ENCODE measurements at regions not wholly inside any gene's neighbourhood (a gene's known extent, or its start where the extent isn't known, plus 50 kb on each side); places are given as distances from the start of the nearest gene placed in this dataset.
"Not testable (repeated sequence)": the region's sequence is repeated elsewhere in the genome, so short reads cannot be mapped to it uniquely, and the experiment has no call there.

GRCh38 chr19:27744926-27745768, 1467.8 kb downstream of the UQCRFS1 start:
- no peak for DNase-seq (ENCODE audit: low read depth)

GRCh38 chr19:27742041-27742440, 1470.9 kb downstream of the UQCRFS1 start:
- no peak for DNase-seq (ENCODE audit: low read depth)

GRCh38 chr19:27741236-27741635, 1471.7 kb downstream of the UQCRFS1 start:
- no peak for DNase-seq (ENCODE audit: low read depth)

DNA sequence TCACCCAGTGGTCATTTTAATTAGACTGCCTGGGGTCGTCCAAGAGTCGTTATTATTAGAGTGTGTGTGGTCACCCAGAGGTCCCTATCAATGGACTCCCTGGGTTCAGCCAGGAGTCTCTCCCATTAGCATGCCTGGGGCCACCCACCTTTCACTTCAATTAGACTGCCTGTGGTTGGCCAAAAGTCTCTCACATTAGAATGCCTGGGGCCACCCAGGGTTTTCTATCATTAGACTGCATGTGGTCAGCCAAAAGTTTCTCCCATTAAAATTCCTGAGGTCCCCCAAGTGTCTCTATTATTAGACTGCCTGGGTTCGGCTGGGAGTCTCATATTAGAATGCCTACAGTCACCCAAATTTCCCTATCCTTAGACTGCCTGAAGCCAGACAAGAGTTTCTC, 1472.6 kb downstream of the UQCRFS1 start:
- DNase-seq (ENCODE audit: low read depth) = no peak

GRCh38 chr19:27738569-27739193, 1474.3 kb downstream of the UQCRFS1 start:
- no peak for DNase-seq (ENCODE audit: low read depth)

GRCh38 chr19:27736225-27736624, 1476.7 kb downstream of the UQCRFS1 start:
- no peak for DNase-seq (ENCODE audit: low read depth)

DNA sequence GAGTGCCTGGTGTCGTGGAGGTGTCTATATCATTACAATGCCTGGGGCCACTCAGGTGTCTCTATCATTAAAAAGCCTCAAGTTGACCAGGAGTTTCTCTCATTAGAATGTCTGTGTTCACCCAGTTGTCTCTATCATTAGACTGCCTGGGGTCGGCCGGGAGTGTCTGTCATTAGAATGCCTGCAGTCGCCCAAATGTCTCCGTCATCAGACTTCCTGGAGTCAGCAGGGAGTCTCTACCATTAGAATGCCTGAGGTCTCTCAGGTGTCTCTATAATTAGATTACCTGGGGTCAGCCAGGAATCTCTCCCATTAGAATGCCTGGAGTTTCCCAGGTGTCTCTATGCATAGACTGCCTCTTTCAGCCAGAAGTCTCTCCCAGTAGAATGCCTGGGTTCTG, 1477.6 kb downstream of the UQCRFS1 start:
- no peak for DNase-seq (ENCODE audit: low read depth)

DNA sequence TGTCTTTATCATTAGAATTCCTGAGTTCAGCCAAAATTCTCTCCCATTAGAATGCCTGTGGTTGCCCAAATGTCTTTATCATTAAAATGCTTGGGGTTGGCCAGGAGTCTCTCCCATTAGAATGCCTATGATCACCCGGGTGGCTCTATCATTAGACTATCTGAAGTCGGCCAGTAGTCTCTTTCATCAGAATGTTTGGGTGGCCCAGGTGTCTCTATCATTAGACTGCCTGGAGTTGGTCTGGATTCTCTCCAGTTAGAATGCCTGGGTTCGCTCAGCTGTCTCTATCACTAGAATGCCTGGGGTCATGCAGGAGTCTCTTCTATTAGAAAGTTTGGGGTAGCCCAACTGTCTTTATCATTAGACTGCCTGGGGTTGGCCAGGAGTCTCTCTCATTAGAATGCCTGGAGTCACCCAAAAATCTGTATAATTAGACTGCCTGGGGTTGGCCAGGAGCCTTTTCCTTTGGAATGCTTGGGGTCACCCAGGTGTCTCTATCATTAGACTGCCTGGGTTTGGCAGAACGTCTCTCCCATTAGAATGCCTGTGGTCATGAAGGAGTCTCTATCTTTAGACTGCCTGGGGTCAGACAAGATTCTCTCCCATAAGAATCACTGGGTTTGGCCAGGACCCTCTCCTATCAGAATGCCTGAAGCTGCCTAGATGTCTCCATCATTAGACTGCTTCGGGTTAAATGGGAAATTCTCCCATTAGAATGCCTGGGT, 1478.3 kb downstream of the UQCRFS1 start:
- no peak for DNase-seq (ENCODE audit: low read depth)

DNA sequence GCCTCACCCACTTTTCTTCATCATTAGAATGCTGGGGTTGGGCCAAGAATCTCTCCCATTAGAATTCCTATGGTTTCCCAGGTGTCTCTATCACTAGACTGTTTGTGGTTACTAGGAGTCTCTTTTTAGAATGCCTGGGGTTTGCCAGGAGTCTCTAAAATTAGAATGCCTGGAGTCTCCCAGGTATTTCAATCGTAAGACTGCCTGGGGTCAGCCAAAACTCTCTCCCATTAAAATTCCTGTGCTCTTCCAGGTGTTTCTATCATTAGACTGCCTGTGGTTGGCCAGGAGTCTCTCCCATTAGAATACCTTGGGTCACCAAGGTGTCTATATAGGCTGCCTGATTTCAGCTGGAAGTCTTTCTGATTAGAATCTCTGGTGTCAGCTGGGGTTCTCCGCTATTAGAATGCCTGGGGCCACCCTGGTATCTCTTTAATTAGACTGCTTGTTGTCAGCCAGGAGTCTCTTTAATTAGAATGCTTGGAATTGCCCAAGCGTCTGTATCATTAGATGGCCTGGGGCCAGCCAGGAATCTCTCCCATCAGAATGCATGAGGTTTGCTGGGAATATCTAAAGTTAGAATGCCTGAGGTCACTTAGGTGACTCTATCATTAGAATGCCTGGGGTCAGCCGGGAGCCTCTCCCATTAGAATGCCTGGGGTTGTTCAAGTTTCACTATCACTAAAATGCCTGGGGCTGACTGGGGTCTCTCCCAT, 1479.2 kb downstream of the UQCRFS1 start:
- DNase-seq (ENCODE audit: low read depth) = no peak

GRCh38 chr19:27729332-27729731, 1483.6 kb downstream of the UQCRFS1 start:
- DNase-seq (ENCODE audit: low read depth) = no peak

- no peak for DNase-seq (ENCODE audit: low read depth)
These were observed 1490.3 kb downstream of the UQCRFS1 start for GRCh38 chr19:27722625-27723024.

GRCh38 chr19:27720155-27720554, 1492.8 kb downstream of the UQCRFS1 start:
- no peak for DNase-seq (ENCODE audit: low read depth)

- DNase-seq (ENCODE audit: low read depth) = no peak
These were observed 1493.9 kb downstream of the UQCRFS1 start for GRCh38 chr19:27719034-27719433.

DNA sequence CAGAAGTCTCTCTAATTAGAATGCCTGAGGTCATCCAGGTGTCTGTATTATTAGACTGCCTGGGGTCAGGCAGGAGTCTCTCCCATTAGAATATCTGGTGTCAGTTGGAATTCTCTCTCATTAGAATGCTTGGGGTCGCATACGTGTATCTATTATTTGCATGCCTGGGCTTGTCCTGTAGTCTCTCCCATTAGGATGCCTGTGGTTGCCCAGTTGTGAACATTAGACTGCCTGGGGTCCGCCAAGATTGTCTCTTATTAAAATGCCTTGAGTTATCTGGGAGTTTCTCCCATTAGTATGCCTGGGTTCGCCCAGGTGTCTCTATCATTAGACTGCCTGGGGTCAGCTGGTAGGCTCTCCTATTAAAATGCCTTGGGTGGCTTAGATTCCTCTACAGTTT, 1494.7 kb downstream of the UQCRFS1 start:
- DNase-seq (ENCODE audit: low read depth) = no peak

GRCh38 chr19:27717825-27718224, 1495.1 kb downstream of the UQCRFS1 start:
- DNase-seq (ENCODE audit: low read depth) = no peak

DNA sequence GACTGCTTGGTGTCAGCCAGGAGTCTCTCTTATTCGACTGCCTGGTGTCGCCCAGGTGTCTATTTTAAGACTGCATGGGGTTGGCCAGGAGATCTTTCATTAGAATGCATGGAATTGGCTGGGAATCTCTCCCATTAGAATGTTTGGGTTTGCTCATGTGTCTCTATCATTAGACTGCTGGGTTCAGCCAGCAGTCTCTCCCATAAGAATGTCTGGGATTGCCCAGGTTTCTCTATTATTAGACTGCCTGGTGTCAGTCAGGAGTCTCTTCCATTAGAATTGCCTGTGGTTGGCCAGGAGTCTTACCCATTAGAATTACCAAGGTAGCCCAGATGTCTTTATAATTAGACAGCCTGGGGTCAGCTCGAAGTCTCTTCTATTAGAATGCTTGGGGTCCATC, 1496.0 kb downstream of the UQCRFS1 start:
- DNase-seq (ENCODE audit: low read depth) = no peak

DNA sequence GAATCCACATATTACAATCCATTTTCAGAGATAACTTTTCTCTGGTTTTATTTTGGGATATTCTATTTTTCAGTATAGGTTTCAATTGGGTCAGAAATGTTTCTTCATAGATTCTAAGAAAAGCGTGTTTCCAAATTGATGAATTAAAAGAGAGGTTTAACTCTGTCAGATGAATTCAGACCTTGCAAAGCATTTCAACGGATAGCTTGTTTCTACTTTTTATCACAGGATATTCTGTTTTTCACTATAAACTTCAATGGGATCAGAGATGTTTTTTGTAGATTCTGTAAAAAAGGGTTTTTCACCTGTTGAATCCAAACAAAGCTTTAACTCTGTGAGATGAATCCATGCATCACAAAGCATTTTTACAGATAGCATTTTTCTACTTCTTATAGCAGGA, 1498.1 kb downstream of the UQCRFS1 start:
- DNase-seq (ENCODE audit: low read depth) = no peak

DNA sequence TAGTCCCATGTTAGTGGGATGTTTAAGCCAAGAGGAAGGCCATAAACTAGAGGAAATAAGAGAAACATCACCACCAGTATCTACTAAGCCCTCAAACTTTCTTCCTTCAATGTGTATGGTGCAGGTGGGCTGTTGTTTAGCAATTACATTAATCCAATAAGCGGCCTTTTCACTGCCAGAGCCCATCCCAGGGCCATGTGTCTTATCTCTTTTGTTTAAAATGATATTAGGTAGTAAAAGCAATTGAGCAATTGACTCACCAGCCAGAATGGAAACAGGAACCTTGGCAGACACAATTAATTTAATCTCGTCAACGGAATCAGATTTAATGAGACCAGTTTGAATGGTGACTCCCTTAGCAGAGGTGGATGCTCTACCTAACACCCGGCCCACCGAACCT, 1503.5 kb downstream of the UQCRFS1 start:
- no peak for DNase-seq (ENCODE audit: low read depth)

DNA sequence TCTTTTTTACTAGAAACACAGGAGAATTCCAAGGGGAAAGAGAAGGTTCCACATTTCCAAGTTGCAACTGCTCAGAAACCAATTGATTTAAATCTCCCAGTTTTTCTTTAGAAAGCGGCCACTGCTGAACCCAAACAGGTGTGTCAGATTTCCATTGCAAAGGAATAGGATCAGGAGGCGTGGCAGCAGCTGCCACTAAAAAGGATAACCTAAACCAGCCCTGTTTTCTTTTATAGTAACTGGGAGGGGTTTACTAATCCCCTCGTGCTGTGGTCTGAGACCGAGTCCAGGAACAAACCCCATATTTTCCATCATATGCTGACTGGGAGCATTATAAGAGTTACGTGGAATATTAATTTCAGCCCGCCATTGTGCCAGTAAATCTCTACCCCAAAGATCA, 1504.0 kb downstream of the UQCRFS1 start:
- DNase-seq (ENCODE audit: low read depth) = not testable (repeated sequence)

DNA sequence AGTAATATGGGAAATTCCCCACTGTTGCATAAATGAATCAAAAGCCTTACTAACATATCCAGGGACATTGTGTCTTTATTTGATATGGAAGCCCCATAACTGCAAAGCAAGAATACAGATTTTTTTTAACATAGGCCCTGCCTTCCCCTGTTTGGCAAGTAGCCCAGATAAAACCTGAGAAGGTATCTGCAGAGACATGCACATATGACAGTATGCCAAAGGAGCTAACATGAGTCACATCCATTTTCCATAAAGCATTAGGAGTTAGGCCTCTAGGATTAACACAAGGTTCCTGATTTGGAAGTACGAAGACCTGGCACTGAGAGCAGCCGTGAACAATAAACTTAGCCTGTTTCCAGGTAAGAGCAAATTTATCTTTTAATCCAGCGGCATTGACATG, 1505.9 kb downstream of the UQCRFS1 start:
- not testable (repeated sequence) for DNase-seq (ENCODE audit: low read depth)

DNA sequence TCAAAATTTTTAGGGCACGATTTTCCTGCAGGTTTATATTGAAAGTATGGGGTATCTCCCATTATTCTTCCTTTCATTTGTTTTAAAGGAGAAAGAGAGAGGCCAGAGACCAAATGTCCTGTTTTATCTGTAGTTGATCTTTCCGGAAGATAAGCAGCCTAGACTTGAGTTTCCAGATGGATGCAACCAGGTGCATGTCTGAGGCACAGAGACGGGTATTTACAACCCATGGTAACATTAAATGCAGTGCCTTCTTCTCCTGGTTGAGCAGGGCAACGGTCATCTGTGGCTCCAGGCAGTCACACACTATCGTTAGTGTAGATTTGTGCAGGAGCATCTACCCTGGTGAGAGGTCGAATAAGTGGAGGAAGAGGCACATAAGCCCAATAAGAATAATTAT, 1507.1 kb downstream of the UQCRFS1 start:
- DNase-seq (ENCODE audit: low read depth) = no peak

- no peak for DNase-seq (ENCODE audit: low read depth)
These were observed 1518.4 kb downstream of the UQCRFS1 start for GRCh38 chr19:27694361-27695055.

All from activated T-helper 9 cell treated with anti-CD3 and anti-CD28 coated beads, Interleukin-2, amount 50 U/mL, for 16 hours (primary cell).